NCI-H69 (cell line): ENCODE measurements at regions not wholly inside any gene's neighbourhood (a gene's known extent, or its start where the extent isn't known, plus 50 kb on each side); places are given as distances from the start of the nearest gene placed in this dataset.

Experiments used
- DNase-seq: peaks from one replicate; lab custom pipeline; 2025; lab: John Stamatoyannopoulos, UW

DNA sequence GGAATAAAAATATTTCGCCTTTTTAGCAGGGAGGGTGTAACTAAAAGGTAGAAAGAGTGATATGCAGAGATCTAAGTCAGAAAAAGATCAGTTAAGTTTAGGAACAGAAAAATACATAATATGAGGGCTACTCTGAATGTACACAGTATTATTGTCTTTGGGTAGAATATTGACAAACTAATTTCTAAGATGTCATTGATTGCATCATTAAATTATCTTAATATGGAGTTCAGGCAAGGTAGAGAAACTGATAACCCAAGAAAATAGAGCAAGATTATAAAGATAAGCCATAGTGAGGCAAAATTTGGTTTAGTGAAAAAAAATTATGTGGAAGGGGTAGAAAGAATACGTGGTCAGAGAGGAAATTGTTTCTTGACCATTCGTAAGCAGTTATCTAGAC, 629.0 kb upstream of the NXPH2 start:
- DNase-seq: no peak

DNA sequence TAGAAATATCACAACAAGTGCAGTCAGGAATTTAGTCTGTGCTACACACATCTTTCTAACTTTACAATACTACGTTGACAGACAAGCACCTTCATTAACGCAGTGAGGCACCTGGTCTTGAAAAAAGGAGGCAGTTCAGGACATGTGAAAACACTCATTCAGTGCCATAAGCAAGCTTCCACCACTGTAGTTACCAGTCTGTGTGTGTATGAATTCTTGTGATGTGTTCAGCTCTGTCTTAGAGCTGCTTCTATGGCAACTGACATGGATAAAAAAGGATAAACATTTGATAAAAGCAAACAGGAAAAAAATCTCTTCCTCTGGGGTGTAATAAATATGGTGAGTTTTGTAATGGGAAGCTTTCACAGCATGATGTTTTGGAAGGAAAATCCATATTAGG, 623.8 kb upstream of the NXPH2 start:
- no peak for DNase-seq

DNA sequence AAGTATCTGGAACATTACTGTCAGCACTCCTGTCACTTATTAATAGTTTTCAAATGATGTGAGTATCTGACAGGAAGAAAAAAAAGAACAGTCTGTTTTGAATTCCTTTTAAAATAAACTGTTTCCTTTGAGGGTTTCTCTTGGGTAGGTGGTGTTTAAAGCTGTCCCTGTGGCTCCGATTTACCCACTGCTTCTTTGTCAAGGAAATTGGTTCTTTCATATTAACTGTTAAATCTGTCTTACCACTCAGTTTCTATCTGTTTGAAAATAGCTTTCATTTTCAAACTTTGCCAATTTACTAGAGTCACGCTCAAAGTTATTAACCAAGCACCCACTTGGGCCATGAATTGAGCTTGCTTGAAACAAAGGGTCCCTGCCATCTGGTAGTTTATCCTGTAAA, 614.6 kb upstream of the NXPH2 start:
- no peak for DNase-seq

DNA sequence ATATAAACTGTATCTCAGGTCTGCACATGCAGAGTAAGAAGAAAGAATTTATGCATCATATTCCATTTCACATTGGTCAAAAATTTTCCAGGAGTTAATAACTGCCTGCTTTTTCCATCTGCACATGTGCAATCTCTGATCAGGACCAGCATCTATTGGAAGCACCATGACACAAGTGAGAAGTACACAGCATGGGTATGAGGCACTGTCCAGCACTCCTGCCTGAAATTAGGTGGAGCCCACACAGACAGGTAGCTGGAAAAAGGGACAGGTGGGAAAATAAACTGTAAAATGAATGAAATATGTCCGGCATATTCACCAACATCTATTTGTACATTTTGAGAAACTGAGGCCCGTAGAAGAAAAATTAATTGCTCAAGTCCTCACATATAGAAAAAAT, 609.2 kb upstream of the NXPH2 start:
- DNase-seq: no peak

DNA sequence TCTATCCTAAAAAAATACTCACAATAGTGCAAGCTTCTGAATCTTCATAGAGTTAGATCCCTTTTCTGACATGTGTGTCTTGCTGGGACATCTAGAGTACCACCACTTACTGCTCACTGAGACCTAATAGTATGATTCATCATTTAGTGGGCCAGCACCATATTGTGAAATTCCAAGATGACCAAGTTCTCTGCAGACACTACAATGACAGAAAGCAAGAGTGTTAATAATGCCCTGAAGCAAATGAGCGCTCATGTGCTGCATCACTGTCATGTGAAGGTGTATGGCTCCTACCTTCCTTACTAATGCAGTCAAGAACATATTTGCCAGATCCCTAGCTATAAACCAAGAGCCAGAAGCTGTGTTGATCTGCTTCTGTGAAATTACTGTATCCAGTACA, 606.2 kb upstream of the NXPH2 start:
- DNase-seq: no peak

DNA sequence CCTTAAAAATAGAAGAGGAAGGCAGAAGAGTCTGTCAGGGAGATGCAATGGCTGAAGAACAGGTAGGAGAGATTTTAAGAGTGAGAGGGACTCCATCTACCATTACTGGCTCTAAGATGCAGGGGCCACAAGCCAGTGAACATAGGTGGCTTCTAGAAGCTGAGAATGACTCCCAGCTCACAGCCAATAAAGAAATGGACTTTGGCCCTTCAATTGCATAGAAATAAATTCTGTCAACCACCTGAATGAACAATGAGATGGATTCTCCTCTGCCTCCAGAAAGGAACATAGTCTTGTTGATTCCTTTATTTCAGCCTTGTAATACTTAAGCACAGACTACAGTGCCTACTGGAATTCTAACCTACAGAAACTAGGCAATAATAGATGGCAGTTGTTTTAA, 603.3 kb upstream of the NXPH2 start:
- DNase-seq: no peak

DNA sequence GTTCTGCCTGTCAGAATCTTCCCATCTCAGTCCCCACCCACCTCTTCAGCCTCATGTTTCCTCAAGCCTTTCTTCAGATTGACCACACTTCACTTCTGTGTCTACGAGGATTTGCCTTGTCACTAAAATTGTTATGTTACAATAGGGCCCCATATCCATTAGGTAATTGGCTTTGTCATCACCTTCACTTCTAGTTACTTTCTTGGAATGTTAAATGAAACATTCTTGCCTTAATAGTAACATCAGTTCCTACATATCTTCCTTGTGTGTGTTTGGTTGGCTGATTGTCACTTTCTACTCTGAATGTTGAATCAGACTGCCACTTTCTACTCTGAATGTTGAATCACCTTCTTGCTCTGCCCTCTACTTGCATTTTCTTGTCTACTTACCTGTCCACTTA, 599.9 kb upstream of the NXPH2 start:
- no peak for DNase-seq

DNA sequence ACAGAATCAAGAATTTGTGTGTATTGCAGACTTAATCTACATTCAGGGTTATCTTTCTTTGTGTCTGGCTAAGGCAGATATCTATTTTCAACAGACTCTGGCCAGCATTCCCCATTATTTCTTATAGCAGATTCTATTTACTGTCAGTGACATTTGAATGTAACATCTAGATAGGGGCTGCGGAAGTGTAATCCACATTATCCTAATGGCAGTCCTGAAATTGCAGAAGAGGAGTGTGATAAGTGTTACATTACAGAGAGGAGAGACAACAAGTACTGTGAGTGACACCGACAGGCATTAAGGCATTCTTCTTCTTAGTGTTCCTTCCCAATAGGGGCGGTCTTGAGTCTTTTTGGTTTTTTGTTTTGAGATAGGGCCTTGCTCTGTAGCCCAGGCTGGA, 598.2 kb upstream of the NXPH2 start:
- no peak for DNase-seq

DNA sequence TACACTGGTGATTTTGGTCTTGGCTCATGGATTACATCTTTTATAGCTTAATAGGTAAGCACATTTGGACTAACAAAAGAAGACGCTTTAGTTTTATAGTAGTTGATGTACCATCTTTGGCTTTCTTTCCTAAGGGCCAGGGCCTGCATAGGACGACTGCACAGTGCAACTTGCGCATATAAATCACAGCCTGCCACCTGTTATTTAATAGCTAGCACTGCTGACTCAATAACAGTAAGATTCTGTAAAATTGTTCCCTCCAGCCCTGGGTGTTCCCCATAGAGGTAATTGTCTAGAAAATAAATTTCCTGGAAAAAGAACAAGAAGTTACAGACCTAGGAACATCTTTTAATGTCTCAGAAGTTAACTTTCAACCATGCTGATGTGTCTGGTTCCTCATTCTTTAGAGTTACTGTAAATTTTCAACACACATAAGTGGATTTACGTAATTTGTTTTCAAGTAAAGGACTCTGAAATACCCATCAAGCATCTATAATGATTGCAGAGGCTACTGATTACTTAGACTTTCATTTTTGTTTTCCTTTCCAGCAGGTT, 594.2 kb upstream of the NXPH2 start:
- DNase-seq: peak; percentile 26

DNA sequence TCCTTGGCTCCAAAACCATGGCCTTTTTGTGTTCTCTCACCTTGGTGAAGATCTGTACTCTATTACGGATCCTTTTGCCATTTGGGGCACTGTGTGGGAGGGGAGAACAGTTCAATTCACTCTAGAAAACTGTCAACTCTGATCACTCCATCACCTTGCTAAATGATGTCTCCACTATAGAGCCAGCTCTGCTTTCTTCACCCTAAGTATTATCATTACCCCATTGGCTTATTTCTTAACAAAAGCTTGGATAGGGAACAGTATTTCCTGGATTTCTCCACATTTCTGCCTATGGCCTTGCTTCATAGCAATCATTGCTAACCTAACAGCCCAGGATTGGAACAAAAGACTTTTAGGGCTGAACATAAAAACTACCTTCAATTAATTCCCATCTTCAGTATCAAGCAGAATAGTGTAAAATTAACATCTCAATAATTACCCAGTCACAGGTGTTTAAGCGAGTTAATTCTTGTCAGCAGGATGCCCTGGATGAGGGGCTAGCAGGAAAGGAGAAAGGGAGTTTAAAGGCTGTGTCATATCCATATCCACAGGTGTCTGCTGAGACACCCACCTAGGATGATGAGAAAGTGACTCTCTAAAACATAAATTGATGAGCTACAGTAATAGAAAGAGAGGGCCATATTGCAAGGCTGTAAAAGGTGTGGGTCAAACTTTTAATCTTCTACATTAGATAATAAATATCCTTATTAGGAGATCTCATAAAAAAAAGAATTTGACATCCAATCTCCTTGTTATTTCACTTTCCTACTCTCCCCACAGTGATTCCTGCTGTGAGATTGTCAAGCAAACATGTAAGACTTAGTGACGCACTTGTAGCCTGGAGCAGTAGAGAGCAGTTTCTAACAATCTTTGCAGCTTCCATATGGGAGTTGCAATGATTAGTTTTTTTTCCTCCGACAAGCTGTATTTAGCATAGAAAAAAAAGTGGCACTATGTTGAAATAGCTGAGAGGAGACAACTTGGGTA, 589.5 kb upstream of the NXPH2 start:
- peak; percentile 89 for DNase-seq

DNA sequence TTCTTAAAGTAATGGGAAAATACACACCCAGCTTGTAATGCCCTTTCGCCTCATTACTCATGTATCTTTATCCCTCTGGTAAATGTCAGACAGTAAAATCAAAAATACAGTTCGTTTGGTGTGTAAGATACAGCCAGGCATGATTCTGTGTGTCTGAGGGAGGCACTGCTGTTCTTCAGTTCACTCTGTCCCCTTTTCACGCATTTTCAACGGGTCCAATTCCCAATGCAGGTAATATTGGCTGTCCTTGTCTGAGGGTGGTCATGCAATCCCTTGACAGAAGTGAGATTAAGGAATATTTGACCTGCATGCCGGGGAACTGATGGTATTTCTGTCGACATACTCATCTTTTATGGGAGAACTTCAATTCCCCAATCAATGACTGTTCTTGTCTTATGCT, 587.2 kb upstream of the NXPH2 start:
- DNase-seq: peak; percentile 44

DNA sequence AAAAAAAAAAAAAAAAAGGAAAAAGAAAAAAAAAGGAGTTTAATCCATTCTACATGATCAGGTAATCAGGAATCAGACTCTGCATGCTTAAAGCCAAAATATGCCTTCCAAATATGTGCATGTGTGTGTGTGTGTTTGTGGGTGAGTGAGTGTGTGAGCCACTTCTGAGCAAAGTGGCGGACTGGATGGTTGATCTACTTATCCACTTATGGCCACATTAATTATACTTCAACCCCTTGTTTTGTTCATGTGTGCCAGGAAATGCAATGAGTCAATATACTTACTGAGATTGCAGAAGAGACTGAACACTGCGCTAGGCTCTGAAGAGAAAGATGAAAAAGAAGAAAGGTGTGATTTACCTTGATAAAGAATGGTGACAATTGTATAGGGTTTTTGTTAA, 586.5 kb upstream of the NXPH2 start:
- peak; percentile 86 for DNase-seq

DNA sequence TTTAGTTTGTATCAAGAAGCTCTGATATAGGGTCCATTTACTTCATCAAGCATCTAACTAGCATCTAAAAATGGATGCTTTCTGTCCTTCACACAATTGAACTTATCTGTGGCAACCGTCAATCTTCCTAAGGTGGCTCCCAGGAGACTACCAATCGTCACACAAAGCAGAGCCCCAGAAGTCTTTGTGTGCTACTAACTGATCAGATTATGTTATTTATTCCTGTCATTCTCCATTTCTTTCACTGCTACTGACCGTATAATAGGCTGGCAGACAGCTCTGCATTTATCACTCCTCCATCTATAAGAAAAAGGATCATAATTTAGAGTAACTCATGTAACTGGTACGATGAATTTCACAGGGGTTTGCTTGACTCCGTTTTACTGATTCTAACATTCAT, 585.0 kb upstream of the NXPH2 start:
- DNase-seq: peak; percentile 56

DNA sequence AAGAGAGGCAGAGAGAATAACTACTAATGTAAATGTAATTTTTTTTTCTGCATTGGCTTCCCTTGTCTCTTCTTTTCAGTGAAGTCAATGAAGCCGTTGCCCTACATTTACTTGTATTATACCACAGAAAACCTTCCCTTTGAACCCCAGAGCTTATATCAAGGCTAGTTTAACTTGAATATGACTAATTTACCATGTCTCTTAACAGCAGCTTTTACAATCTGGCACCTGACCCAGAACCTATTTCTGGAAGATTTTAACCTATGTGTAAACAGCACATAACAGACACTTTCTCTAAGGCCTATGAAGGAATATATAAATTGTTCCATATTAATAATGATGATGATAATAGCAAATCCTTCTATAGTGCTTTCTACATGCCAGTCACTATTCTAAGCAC, 580.5 kb upstream of the NXPH2 start:
- DNase-seq: peak; percentile 80

DNA sequence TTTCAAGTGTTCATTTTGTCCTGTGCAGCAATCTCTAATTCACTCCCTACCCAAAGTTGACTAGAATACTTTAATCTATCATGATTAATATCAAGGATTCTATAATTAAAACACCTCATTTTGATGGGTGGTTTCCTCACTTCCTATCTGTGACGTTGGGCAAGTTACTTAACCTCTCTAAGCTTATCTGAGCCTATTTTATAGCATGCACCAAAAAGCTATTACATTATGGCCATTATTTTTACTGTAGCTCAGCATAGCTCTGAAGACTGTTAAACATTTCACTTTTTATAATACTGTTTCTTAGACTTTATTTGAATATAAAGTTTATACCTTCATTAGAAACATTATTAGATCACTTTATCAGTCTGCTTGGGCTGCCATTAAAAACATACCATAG, 579.6 kb upstream of the NXPH2 start:
- no peak for DNase-seq

DNA sequence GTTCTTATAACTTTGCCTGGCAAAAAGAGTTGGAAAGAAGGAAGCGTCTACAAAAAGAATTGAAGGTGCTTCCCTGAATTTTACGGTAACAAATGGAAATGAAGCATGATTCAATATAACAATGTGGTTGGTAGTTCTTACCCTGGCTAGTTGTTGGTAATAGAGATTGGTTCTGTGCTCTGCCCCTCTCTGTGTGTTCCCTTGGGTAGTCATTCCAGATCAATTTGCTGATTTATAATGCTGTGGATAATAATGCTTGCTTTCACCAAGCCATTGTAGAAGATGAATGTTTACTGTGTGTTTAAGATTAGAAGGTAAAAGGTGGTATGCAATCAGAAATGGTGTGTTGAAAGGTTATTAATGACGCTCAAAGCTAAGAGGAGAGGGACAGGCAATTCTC, 577.8 kb upstream of the NXPH2 start:
- DNase-seq: peak; percentile 9

DNA sequence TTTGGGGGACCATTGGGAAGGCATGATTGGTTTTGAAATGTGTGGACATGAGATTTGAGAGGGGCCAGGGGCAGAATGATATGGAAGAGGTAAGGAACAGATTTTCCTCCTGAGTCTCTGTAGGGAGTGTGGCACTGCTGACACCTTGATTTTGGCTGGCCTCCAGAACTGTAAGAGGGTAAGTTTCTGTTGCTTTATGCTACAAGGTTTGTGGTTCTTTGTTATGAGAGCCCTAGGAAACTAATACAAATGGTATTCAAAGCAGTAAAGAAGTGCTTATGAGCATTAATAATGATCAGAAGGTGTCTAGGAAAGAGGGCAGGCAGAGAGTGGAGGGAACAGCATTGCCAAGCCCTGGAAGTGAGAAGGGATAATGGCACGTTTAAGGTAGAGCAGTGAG, 574.3 kb upstream of the NXPH2 start:
- peak; percentile 44 for DNase-seq

DNA sequence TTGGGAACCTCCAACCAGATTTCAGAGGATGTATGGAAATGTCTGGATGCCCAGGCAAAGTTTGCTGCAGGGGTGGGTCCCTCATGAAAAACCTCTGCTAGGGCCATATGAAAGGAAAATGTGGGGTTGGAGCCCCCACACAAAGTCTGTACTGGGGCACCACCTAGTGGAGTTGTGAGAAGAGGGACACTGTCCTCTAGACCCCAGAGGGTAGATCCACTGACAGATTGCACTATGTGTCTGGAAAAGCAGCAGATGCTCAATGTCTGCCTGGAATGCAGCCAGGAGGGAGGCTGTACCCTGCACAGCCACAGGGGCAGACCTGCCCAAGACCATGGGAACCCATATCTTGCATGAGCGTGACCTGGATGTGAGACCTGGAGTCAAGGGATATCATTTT, 573.7 kb upstream of the NXPH2 start:
- peak; percentile 80 for DNase-seq

DNA sequence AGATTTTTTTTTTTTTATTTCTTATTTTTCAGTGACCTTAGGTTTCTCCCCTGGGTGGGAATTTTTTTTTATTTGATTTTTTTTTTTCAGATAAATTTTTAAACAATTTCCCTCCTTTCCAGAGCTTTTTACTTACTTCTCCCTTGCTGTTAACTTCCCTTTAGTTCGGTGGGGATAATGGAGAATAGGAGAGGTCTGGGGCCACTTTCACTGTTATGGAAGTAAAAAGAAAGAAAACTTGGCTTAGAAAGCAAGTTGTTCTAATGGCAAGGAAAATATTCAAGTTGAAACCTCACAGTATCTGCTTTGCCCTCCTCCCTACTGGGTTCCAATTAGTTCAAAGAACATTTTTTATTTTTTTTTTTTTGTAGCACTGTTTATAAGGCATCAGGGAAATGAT, 537.1 kb upstream of the NXPH2 start:
- peak; percentile 7 for DNase-seq

DNA sequence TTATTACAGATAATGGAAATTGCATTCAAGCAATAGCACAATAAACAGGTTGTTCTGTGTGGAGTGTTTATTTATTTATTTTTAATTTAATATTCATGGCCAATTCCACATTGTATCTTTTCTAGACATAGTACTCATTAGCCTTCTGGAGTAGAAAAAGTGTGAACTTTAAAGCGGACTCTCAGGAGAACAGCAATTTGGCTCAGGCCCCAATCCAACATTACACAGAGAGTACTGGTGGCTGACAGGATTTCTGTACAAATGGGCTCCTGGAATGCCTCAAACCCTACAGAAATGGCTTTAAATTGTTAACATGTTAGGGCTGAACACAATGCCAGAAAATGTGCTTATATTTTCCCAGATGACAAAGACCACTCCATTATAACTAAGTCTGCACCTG, 533.9 kb upstream of the NXPH2 start:
- DNase-seq: no peak

DNA sequence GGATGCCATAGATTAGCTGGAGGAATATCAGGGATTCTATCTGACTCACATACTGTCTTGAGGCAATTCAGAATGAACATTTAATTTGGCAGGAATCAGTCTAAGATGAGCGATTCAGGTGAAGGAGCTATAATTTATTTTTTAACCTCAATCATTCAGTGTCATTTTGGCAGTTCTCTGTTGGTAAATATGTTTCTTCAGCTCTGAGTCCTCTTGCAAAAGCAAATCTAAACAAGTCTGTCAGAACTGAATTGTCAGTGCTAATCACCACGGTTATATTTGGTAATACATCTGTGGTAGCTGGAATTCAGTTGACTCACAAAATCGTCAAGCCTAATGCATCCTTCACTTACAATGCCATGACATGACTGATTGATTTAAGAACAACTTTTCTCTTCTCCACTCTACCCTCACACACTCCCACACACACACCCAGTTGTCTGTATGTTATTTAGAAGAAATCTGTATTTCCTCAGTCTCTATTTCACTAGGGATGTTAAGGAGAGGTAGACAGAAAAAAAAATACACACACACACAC, 516.6 kb upstream of the NXPH2 start:
- no peak for DNase-seq

DNA sequence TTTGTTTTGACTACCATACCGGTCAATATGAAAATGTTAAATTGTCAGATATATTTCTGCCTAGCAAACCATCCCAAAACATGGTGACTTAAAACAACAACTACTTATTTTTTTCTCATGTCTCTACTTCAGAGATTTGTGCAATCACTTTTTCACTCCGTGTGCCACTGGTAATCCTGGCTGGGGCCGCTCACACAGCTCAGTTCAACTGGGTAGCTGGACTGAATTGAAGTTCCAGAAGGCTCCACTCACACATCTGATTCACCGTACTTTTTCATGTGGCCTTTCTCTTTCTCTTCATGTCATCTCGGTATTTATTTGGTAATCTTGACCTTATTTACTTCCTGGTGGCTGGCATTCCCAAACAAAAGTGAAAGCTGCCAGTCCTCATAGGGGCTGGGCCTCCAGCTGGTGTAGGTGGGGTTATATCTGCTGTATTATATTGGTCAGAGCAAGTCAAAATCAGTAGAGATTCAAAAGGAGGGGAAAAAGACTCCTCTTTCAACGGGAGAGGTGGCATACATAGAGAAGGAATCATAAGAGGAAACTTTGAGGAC, 513.9 kb upstream of the NXPH2 start:
- no peak for DNase-seq

DNA sequence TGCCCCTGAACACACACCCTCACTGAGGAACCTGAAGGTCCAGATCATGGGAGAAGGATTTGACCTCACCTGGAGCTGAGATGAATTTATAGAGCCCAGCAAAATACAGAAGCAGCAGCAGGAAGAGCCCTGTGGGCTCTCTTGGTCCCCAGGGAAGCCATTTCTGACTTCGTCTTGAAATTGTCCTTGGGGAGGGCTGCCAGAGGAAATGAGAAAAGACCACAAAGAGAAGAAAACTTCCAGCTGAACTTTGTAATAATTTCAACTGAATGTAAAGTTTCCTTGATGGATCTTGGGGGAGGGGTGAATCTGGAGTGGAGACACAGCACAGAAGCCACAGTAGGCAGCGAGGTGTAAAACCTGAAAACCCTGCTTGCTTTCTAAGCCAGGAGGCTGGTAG, 500.9 kb upstream of the NXPH2 start:
- no peak for DNase-seq
